HUES6 (cell line): ENCODE measurements at regions not wholly inside any gene's neighbourhood (a gene's known extent, or its start where the extent isn't known, plus 50 kb on each side); places are given as distances from the start of the nearest gene placed in this dataset.

Experiments
- H3K27ac ChIP-seq: 2 replicates; pipeline ENCODE4 v1.7.0; 2013; ENCODE audit warnings: low read depth, mild to moderate bottlenecking, low read length, inconsistent platforms
- H3K27me3 ChIP-seq: 2 replicates; pipeline ENCODE4 v1.6.1; 2013; ENCODE audit warnings: low read length; ENCODE audit not compliant: control insufficient read depth, insufficient read depth
- H3K36me3 ChIP-seq: 2 replicates; pipeline ENCODE4 v1.6.1; 2013; ENCODE audit warnings: low read length; ENCODE audit not compliant: control insufficient read depth, insufficient read depth
- H3K4me1 ChIP-seq: 2 replicates; pipeline ENCODE4 v1.6.1; 2013; ENCODE audit warnings: low read length; ENCODE audit not compliant: control insufficient read depth, insufficient read depth
- H3K4me3 ChIP-seq: 2 replicates; pipeline ENCODE4 v1.5.1; 2013; ENCODE audit warnings: low read depth, low read length
- H3K9ac ChIP-seq: one replicate; pipeline ENCODE4 v1.6.1; 2013; ENCODE audit warnings: mild to moderate bottlenecking, low read length
- H3K9me3 ChIP-seq: 2 replicates; pipeline ENCODE4 v1.6.1; 2013; ENCODE audit warnings: low read depth, low read length; ENCODE audit not compliant: control insufficient read depth, insufficient read depth

- Histone ChIP-seq H3K9ac (no peak overlapping the region), H3K9me3 (no peaks in the 10 kb centered on the region), H3K27ac (no peak overlapping the region), H3K4me3 (no peak overlapping the region), H3K4me1 (0 out of 2 replicates have a peak, but pooled peaks cover 3% of the 10 kb centered on the region), H3K27me3 (no peaks in the 10 kb centered on the region), H3K36me3 (no peaks in the 10 kb centered on the region)
Measured at GRCh38 chr3:109392293-109392692, 54.9 kb upstream of the DPPA4 start.

DNA sequence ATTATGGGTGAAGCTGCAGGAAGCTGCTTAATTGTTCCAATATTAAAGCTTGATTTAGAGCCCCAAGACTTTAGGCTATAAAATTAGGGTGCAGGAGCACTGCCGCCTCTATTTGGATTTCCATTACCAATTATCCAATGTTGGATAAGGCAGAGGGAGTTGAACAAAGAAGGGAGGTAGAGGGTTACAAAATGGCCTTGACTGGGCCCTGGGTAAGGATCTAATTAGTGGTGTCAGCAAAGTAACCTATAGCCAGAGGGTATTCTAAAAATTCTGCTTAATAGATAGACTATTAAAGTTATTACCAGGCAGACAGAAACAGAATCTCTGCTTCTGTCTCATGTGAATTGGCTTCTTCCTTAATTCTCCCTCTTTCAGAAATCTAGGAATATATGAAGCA lies 50.3 kb upstream of the DPPA4 start:
- no peaks in the 10 kb centered on the region for H3K9me3 ChIP-seq
- H3K4me1 ChIP-seq = no peaks in the 10 kb centered on the region
- H3K36me3 ChIP-seq = no peaks in the 10 kb centered on the region
- no peak overlapping the region for H3K27ac ChIP-seq
- H3K4me3 ChIP-seq = no peak overlapping the region
- H3K27me3 ChIP-seq = no peaks in the 10 kb centered on the region
- H3K9ac ChIP-seq = no peak overlapping the region

GRCh38 chr3:109387201-109387600 lies 49.9 kb upstream of the DPPA4 start:
- Histone ChIP-seq H3K4me3 (no peak overlapping the region), H3K36me3 (no peaks in the 10 kb centered on the region), H3K9me3 (no peaks in the 10 kb centered on the region), H3K27ac (no peak overlapping the region), H3K4me1 (no peaks in the 10 kb centered on the region), H3K27me3 (no peaks in the 10 kb centered on the region), H3K9ac (no peak overlapping the region)
